ENCODE measurements at regions not wholly inside any gene's neighbourhood (a gene's known extent, or its start where the extent isn't known, plus 50 kb on each side); places are given as distances from the start of the nearest gene placed in this dataset.

- no peak overlapping the region for H3K4me3 ChIP-seq (ENCODE audit: low read length in 2 of 2)
- no peaks in the 10 kb centered on the region for H3K9me3 ChIP-seq (ENCODE audit: control insufficient read depth in 2 of 2, low read length in 2 of 2)
- H3K9ac ChIP-seq (ENCODE audit: low read depth in 1 of 2, low read length in 2 of 2), result no peak overlapping the region
- H3K4me1 ChIP-seq (ENCODE audit: control insufficient read depth in 2 of 2, insufficient read depth in 2 of 2, low read length in 2 of 2), result no peaks in the 10 kb centered on the region
- H3K36me3 ChIP-seq (ENCODE audit: control insufficient read depth in 2 of 2, insufficient read depth in 2 of 2, low read length in 2 of 2), result no peaks in the 10 kb centered on the region
- no peak overlapping the region for H3K27ac ChIP-seq (ENCODE audit: low read depth in 2 of 2, low read length in 2 of 2)
- H3K27me3 ChIP-seq (ENCODE audit: control insufficient read depth in 2 of 2, insufficient read depth in 2 of 2, low read length in 2 of 2), result no peaks in the 10 kb centered on the region
Measured at GRCh38 chr12:83821967-83822366, 1090.6 kb downstream of the SLC6A15 start.

DNA sequence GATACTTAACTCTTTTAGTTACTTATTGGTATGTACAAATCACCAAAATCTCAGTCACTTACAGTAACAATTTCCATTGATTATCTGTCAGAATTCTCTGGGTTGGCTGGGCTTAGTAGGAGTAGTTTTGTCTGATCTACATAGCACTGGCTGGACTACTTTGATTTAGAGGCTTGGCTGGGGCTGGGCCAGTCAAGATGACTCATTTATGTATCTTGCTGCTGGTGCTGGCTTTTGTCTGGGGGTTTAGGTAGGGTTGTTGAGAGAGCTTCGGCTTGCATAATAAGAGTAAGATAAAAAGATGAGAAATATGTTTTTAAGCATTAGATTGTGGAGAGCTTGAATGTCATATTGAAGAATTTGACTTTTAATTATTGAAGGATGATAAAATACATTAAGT, 1093.7 kb downstream of the SLC6A15 start:
- H3K4me1 ChIP-seq (ENCODE audit: control insufficient read depth in 2 of 2, insufficient read depth in 2 of 2, low read length in 2 of 2), result no peaks in the 10 kb centered on the region
- H3K9ac ChIP-seq (ENCODE audit: low read depth in 1 of 2, low read length in 2 of 2), result no peak overlapping the region
- H3K36me3 ChIP-seq (ENCODE audit: control insufficient read depth in 2 of 2, insufficient read depth in 2 of 2, low read length in 2 of 2), result no peaks in the 10 kb centered on the region
- H3K4me3 ChIP-seq (ENCODE audit: low read length in 2 of 2), result no peak overlapping the region
- H3K27me3 ChIP-seq (ENCODE audit: control insufficient read depth in 2 of 2, insufficient read depth in 2 of 2, low read length in 2 of 2), result no peaks in the 10 kb centered on the region
- no peaks in the 10 kb centered on the region for H3K9me3 ChIP-seq (ENCODE audit: control insufficient read depth in 2 of 2, low read length in 2 of 2)
- H3K27ac ChIP-seq (ENCODE audit: low read depth in 2 of 2, low read length in 2 of 2), result no peak overlapping the region

DNA sequence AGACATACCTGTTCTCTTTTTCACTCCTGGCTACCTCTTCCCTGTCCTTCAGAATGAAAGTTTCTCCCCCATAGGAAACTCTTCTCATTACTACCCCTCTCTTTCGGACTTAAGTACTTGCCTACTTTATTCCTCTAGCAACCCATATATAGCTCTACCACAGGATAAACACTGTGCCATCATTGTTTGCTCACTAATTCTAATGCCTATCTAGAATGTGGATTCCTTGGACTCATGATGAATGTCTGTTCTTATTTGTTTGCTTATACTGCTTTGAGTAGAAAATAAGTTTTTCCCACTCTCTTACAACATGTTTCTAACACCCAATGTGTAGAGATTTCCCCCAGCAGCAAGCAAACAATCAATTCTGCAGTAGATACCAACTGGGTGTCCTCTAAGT, 1094.9 kb downstream of the SLC6A15 start:
- Histone ChIP-seq H3K9ac (ENCODE audit: low read depth in 1 of 2, low read length in 2 of 2) (no peak overlapping the region), H3K9me3 (ENCODE audit: control insufficient read depth in 2 of 2, low read length in 2 of 2) (no peaks in the 10 kb centered on the region), H3K27ac (ENCODE audit: low read depth in 2 of 2, low read length in 2 of 2) (no peak overlapping the region)

GRCh38 chr12:83808591-83808990, 1104.0 kb downstream of the SLC6A15 start:
- H3K27ac ChIP-seq (ENCODE audit: low read depth in 2 of 2, low read length in 2 of 2), result no peak overlapping the region
- H3K27me3 ChIP-seq (ENCODE audit: control insufficient read depth in 2 of 2, insufficient read depth in 2 of 2, low read length in 2 of 2), result no peaks in the 10 kb centered on the region
- H3K9ac ChIP-seq (ENCODE audit: low read depth in 1 of 2, low read length in 2 of 2), result no peak overlapping the region
- H3K9me3 ChIP-seq (ENCODE audit: control insufficient read depth in 2 of 2, low read length in 2 of 2), result no peaks in the 10 kb centered on the region
- no peak overlapping the region for H3K4me3 ChIP-seq (ENCODE audit: low read length in 2 of 2)
- H3K36me3 ChIP-seq (ENCODE audit: control insufficient read depth in 2 of 2, insufficient read depth in 2 of 2, low read length in 2 of 2), result no peaks in the 10 kb centered on the region
- H3K4me1 ChIP-seq (ENCODE audit: control insufficient read depth in 2 of 2, insufficient read depth in 2 of 2, low read length in 2 of 2), result no peaks in the 10 kb centered on the region

More for the DNA sequence above, 1094.9 kb downstream of the SLC6A15 start:
- Histone ChIP-seq H3K36me3 (ENCODE audit: control insufficient read depth in 2 of 2, insufficient read depth in 2 of 2, low read length in 2 of 2) (no peaks in the 10 kb centered on the region), H3K4me1 (ENCODE audit: control insufficient read depth in 2 of 2, insufficient read depth in 2 of 2, low read length in 2 of 2) (no peaks in the 10 kb centered on the region), H3K27me3 (ENCODE audit: control insufficient read depth in 2 of 2, insufficient read depth in 2 of 2, low read length in 2 of 2) (no peaks in the 10 kb centered on the region), H3K4me3 (ENCODE audit: low read length in 2 of 2) (no peak overlapping the region)

GRCh38 chr12:83807871-83808270, 1104.7 kb downstream of the SLC6A15 start:
- H3K27ac ChIP-seq (ENCODE audit: low read depth in 2 of 2, low read length in 2 of 2), result no peak overlapping the region
- no peaks in the 10 kb centered on the region for H3K36me3 ChIP-seq (ENCODE audit: control insufficient read depth in 2 of 2, insufficient read depth in 2 of 2, low read length in 2 of 2)
- no peak overlapping the region for H3K4me3 ChIP-seq (ENCODE audit: low read length in 2 of 2)
- no peaks in the 10 kb centered on the region for H3K9me3 ChIP-seq (ENCODE audit: control insufficient read depth in 2 of 2, low read length in 2 of 2)
- H3K27me3 ChIP-seq (ENCODE audit: control insufficient read depth in 2 of 2, insufficient read depth in 2 of 2, low read length in 2 of 2), result no peaks in the 10 kb centered on the region
- no peaks in the 10 kb centered on the region for H3K4me1 ChIP-seq (ENCODE audit: control insufficient read depth in 2 of 2, insufficient read depth in 2 of 2, low read length in 2 of 2)
- no peak overlapping the region for H3K9ac ChIP-seq (ENCODE audit: low read depth in 1 of 2, low read length in 2 of 2)

- Histone ChIP-seq H3K9me3 (ENCODE audit: control insufficient read depth in 2 of 2, low read length in 2 of 2) (no peaks in the 10 kb centered on the region), H3K36me3 (ENCODE audit: control insufficient read depth in 2 of 2, insufficient read depth in 2 of 2, low read length in 2 of 2) (no peaks in the 10 kb centered on the region), H3K9ac (ENCODE audit: low read depth in 1 of 2, low read length in 2 of 2) (no peak overlapping the region), H3K4me1 (ENCODE audit: control insufficient read depth in 2 of 2, insufficient read depth in 2 of 2, low read length in 2 of 2) (no peaks in the 10 kb centered on the region), H3K27ac (ENCODE audit: low read depth in 2 of 2, low read length in 2 of 2) (no peak overlapping the region), H3K4me3 (ENCODE audit: low read length in 2 of 2) (no peak overlapping the region), H3K27me3 (ENCODE audit: control insufficient read depth in 2 of 2, insufficient read depth in 2 of 2, low read length in 2 of 2) (no peaks in the 10 kb centered on the region)
Measured at GRCh38 chr12:83805873-83806272, 1106.7 kb downstream of the SLC6A15 start.

- H3K9me3 ChIP-seq (ENCODE audit: control insufficient read depth in 2 of 2, low read length in 2 of 2), result no peaks in the 10 kb centered on the region
- no peak overlapping the region for H3K9ac ChIP-seq (ENCODE audit: low read depth in 1 of 2, low read length in 2 of 2)
- no peak overlapping the region for H3K4me3 ChIP-seq (ENCODE audit: low read length in 2 of 2)
- no peaks in the 10 kb centered on the region for H3K27me3 ChIP-seq (ENCODE audit: control insufficient read depth in 2 of 2, insufficient read depth in 2 of 2, low read length in 2 of 2)
- no peaks in the 10 kb centered on the region for H3K36me3 ChIP-seq (ENCODE audit: control insufficient read depth in 2 of 2, insufficient read depth in 2 of 2, low read length in 2 of 2)
- no peak overlapping the region for H3K27ac ChIP-seq (ENCODE audit: low read depth in 2 of 2, low read length in 2 of 2)
- H3K4me1 ChIP-seq (ENCODE audit: control insufficient read depth in 2 of 2, insufficient read depth in 2 of 2, low read length in 2 of 2), result no peaks in the 10 kb centered on the region
Measured at GRCh38 chr12:83805156-83805772, 1107.3 kb downstream of the SLC6A15 start.

DNA sequence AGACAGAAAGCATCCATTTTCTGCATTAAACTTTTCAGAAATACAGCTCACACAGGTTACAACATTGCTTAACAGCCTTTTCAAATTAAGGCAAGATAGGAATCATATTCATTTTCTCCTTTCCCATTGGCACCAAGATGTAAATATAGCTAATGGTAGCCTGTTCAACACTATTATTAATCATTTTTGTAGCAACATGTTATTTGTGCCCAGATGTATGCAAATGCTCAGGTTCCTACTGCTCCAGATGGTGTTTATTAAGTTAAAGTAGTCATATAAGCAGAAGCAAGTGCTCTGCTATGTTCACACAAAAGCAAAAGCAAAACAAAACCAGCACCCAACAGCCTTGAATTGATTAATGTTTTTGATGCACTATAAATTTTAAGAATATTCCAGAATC, 1110.6 kb downstream of the SLC6A15 start:
- H3K27me3 ChIP-seq (ENCODE audit: control insufficient read depth in 2 of 2, insufficient read depth in 2 of 2, low read length in 2 of 2), result no peaks in the 10 kb centered on the region
- no peak overlapping the region for H3K27ac ChIP-seq (ENCODE audit: low read depth in 2 of 2, low read length in 2 of 2)
- H3K9me3 ChIP-seq (ENCODE audit: control insufficient read depth in 2 of 2, low read length in 2 of 2), result no peaks in the 10 kb centered on the region
- H3K4me1 ChIP-seq (ENCODE audit: control insufficient read depth in 2 of 2, insufficient read depth in 2 of 2, low read length in 2 of 2), result no peaks in the 10 kb centered on the region
- H3K36me3 ChIP-seq (ENCODE audit: control insufficient read depth in 2 of 2, insufficient read depth in 2 of 2, low read length in 2 of 2), result no peaks in the 10 kb centered on the region
- H3K9ac ChIP-seq (ENCODE audit: low read depth in 1 of 2, low read length in 2 of 2), result no peak overlapping the region
- H3K4me3 ChIP-seq (ENCODE audit: low read length in 2 of 2), result no peak overlapping the region

- Histone ChIP-seq H3K4me1 (ENCODE audit: control insufficient read depth in 2 of 2, insufficient read depth in 2 of 2, low read length in 2 of 2) (no peaks in the 10 kb centered on the region), H3K9ac (ENCODE audit: low read depth in 1 of 2, low read length in 2 of 2) (no peak overlapping the region), H3K27ac (ENCODE audit: low read depth in 2 of 2, low read length in 2 of 2) (no peak overlapping the region), H3K36me3 (ENCODE audit: control insufficient read depth in 2 of 2, insufficient read depth in 2 of 2, low read length in 2 of 2) (no peaks in the 10 kb centered on the region), H3K27me3 (ENCODE audit: control insufficient read depth in 2 of 2, insufficient read depth in 2 of 2, low read length in 2 of 2) (no peaks in the 10 kb centered on the region), H3K9me3 (ENCODE audit: control insufficient read depth in 2 of 2, low read length in 2 of 2) (no peaks in the 10 kb centered on the region), H3K4me3 (ENCODE audit: low read length in 2 of 2) (no peak overlapping the region)
Measured at GRCh38 chr12:83800022-83800421, 1112.6 kb downstream of the SLC6A15 start.

DNA sequence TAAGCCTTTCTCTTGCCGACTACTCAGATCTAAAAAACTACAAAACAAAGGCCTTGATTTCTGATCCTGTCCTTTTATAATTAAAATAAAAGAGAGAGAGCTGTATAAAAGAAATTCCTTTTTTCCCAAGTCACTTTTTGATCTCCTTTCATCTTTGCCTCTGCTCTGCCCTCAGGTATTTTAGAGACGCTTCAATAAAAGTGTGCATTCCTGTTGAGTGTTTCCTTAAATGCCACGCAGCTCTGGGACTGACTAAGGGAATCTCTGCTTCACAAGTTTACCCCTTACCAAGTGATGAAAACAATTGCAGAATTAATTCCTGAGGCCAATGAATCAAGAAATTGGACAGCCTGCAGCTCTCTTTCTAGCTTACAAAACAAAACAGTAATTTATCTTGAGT, 1109.8 kb downstream of the TMTC2 start:
- no peak overlapping the region for H3K27ac ChIP-seq (ENCODE audit: low read depth in 2 of 2, low read length in 2 of 2)
- H3K27me3 ChIP-seq (ENCODE audit: control insufficient read depth in 2 of 2, insufficient read depth in 2 of 2, low read length in 2 of 2), result no peaks in the 10 kb centered on the region
- no peak overlapping the region for H3K4me3 ChIP-seq (ENCODE audit: low read length in 2 of 2)
- no peaks in the 10 kb centered on the region for H3K36me3 ChIP-seq (ENCODE audit: control insufficient read depth in 2 of 2, insufficient read depth in 2 of 2, low read length in 2 of 2)
- no peaks in the 10 kb centered on the region for H3K9me3 ChIP-seq (ENCODE audit: control insufficient read depth in 2 of 2, low read length in 2 of 2)
- H3K4me1 ChIP-seq (ENCODE audit: control insufficient read depth in 2 of 2, insufficient read depth in 2 of 2, low read length in 2 of 2), result no peaks in the 10 kb centered on the region
- no peak overlapping the region for H3K9ac ChIP-seq (ENCODE audit: low read depth in 1 of 2, low read length in 2 of 2)

- H3K27me3 ChIP-seq (ENCODE audit: control insufficient read depth in 2 of 2, insufficient read depth in 2 of 2, low read length in 2 of 2), result no peaks in the 10 kb centered on the region
- no peak overlapping the region for H3K27ac ChIP-seq (ENCODE audit: low read depth in 2 of 2, low read length in 2 of 2)
- H3K9me3 ChIP-seq (ENCODE audit: control insufficient read depth in 2 of 2, low read length in 2 of 2), result no peaks in the 10 kb centered on the region
- H3K4me3 ChIP-seq (ENCODE audit: low read length in 2 of 2), result no peak overlapping the region
- H3K9ac ChIP-seq (ENCODE audit: low read depth in 1 of 2, low read length in 2 of 2), result no peak overlapping the region
- H3K4me1 ChIP-seq (ENCODE audit: control insufficient read depth in 2 of 2, insufficient read depth in 2 of 2, low read length in 2 of 2), result no peaks in the 10 kb centered on the region
- H3K36me3 ChIP-seq (ENCODE audit: control insufficient read depth in 2 of 2, insufficient read depth in 2 of 2, low read length in 2 of 2), result no peaks in the 10 kb centered on the region
Measured at GRCh38 chr12:83793616-83794015, 1106.9 kb downstream of the TMTC2 start.
